ENCODE measurements at regions not wholly inside any gene's neighbourhood (a gene's known extent, or its start where the extent isn't known, plus 50 kb on each side); places are given as distances from the start of the nearest gene placed in this dataset.

DNA sequence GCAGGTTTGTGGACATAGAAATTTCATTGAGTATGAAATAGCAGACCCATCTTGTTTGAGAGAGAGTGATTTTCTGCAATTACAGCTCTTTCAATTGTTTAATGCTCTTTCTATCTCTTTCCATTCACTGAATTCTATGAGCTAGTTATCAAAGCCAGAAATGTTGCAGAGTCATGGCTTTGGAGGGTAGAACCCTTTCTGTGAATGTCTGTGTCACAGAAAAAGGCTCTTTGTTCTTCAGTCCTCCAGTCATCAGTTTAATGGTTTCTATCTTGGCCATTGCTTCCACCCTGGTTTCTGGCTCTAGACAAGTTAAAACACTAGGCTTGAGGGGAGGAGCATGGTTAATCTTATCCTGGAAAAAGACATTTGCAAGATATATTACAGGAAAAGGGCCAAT is 655.0 kb downstream of the STK39 start:
- TF ChIP-seq CTCF (IDR thresholded peaks at IDR 0.05; ENCODE audit: low read length): no peak
- no peak for TF ChIP-seq EZH2 (optimal IDR thresholded peaks at IDR 0.05; ENCODE audit: low read depth, low read length)
- TF ChIP-seq EZH2phosphoT487 (IDR thresholded peaks at IDR 0.05; ENCODE audit: low read length): no peak

Measured in MM.1S (cell line).